ENCODE measurements at regions not wholly inside any gene's neighbourhood (a gene's known extent, or its start where the extent isn't known, plus 50 kb on each side); places are given as distances from the start of the nearest gene placed in this dataset.

DNA sequence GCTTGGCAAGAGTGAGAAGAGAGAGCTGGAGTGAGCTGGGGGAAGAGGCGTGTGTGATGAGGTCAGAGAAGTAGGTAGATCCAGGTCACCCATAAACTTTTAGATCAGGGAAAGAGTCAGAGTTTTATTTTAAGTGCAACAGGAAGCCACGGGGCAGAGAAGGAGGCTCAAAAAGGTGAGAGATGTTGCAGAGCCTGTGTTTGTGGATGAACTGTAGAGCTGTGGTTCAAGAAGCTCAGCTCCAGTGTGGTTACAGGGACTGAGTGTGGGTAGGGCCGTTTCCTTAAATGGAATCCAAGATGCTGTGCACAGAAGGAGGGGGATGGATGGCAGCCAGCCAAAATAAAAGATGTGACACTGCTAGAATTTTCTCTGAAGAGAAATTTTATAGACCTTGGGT lies 337.2 kb downstream of the SATB1 start (continued):
- TF ChIP-seq CBX5 (IDR thresholded peaks at IDR 0.05; ENCODE audit: low read depth, low read length) (no peak), SIRT6 (IDR thresholded peaks at IDR 0.05; ENCODE audit: low read length) (no peak), CHD1 (IDR thresholded peaks at IDR 0.05; ENCODE audit: low read depth, low read length) (no peak), RFX5 (IDR thresholded peaks at IDR 0.05; ENCODE audit: borderline replicate concordance, low read depth, low read length) (no peak), TAF7 (optimal IDR thresholded peaks at IDR 0.05; ENCODE audit: borderline replicate concordance, low read depth, low read length) (no peak)

All from H1 (cell line).